ENCODE measurements at regions not wholly inside any gene's neighbourhood (a gene's known extent, or its start where the extent isn't known, plus 50 kb on each side); places are given as distances from the start of the nearest gene placed in this dataset.

- peak in 1 of 5 donors; percentile 31 for DNase-seq
- Histone ChIP-seq H3K9me3 (no peaks in the 10 kb centered on the region), H3K27ac (no peak overlapping the region), H3K27me3 (no peaks in the 10 kb centered on the region), H3K4me3 (no peak overlapping the region), H3K4me1 (ENCODE audit: insufficient read depth) (no peaks in the 10 kb centered on the region), H3K36me3 (no peaks in the 10 kb centered on the region)
- intact Hi-C loops (cut with DNase I): loop anchor here in 2 of 4 donors (10.0 kb wide), 1 partner anchor 232 kb away; no protein-coding TSS in a partner anchor
- TF ChIP-seq EP300 (IDR thresholded peaks at IDR 0.05): no peak
- TF ChIP-seq CTCF (IDR thresholded peaks at IDR 0.05): peak in 1 of 3 donors; percentile 26
- no peak for TF ChIP-seq POLR2A (IDR thresholded peaks at IDR 0.05)
- 3 to 6% (median 5%) methylated on average over 3 of the region's 3 CpGs for WGBS, 3 donors
These were observed 67.0 kb downstream of the CHRNA1 start for GRCh38 chr2:174697255-174697654.

GRCh38 chr2:174694920-174695319 lies 69.4 kb downstream of the CHRNA1 start:
- no peak overlapping the region for H3K27ac ChIP-seq
- DNase-seq: no peak
- no peaks in the 10 kb centered on the region for H3K9me3 ChIP-seq
- no peak for TF ChIP-seq EP300 (IDR thresholded peaks at IDR 0.05)
- no peak for TF ChIP-seq CTCF (IDR thresholded peaks at IDR 0.05)
- TF ChIP-seq POLR2A (IDR thresholded peaks at IDR 0.05): no peak
- H3K4me1 ChIP-seq (ENCODE audit: insufficient read depth): no peaks in the 10 kb centered on the region
- intact Hi-C loops (cut with DNase I): loop anchor here in 2 of 4 donors (10.0 kb wide), 1 partner anchor 230 kb away; no protein-coding TSS in a partner anchor
- H3K27me3 ChIP-seq: no peaks in the 10 kb centered on the region
- WGBS, 3 donors: 47 to 80% (median 61%) methylated on average over 2 of the region's 2 CpGs
- no peak overlapping the region for H3K4me3 ChIP-seq
- no peaks in the 10 kb centered on the region for H3K36me3 ChIP-seq

- no peak overlapping the region for H3K27ac ChIP-seq
- H3K9me3 ChIP-seq: no peaks in the 10 kb centered on the region
- no peaks in the 10 kb centered on the region for H3K36me3 ChIP-seq
- H3K4me1 ChIP-seq (ENCODE audit: insufficient read depth): no peaks in the 10 kb centered on the region
- no peak for DNase-seq
- intact Hi-C loops (cut with DNase I): loop anchor here in 2 of 4 donors (10.0 kb wide), 1 partner anchor 230 kb away; no protein-coding TSS in a partner anchor
- H3K4me3 ChIP-seq: no peak overlapping the region
- TF ChIP-seq POLR2A (IDR thresholded peaks at IDR 0.05): no peak
- TF ChIP-seq EP300 (IDR thresholded peaks at IDR 0.05): no peak
- no peak for TF ChIP-seq CTCF (IDR thresholded peaks at IDR 0.05)
- no peaks in the 10 kb centered on the region for H3K27me3 ChIP-seq
- WGBS, 3 donors: 88% methylated on average over 5 of the region's 5 CpGs
These were observed 69.9 kb downstream of the CHRNA1 start for GRCh38 chr2:174694196-174694878.

GRCh38 chr2:174693344-174693743 lies 70.9 kb downstream of the CHRNA1 start:
- H3K9me3 ChIP-seq: no peaks in the 10 kb centered on the region
- TF ChIP-seq POLR2A (IDR thresholded peaks at IDR 0.05) (no peak), EP300 (IDR thresholded peaks at IDR 0.05) (no peak)
- H3K4me1 ChIP-seq (ENCODE audit: insufficient read depth): no peaks in the 10 kb centered on the region
- H3K36me3 ChIP-seq: no peaks in the 10 kb centered on the region
- DNase-seq: no peak
- intact Hi-C loops (cut with DNase I): loop anchor here in 2 of 4 donors (10.0 kb wide), 1 partner anchor 229 kb away; no protein-coding TSS in a partner anchor
- H3K27ac ChIP-seq: no peak overlapping the region
- H3K27me3 ChIP-seq: no peaks in the 10 kb centered on the region
- no peak overlapping the region for H3K4me3 ChIP-seq
- 92 to 95% (median 92%) methylated on average over 5 of the region's 5 CpGs for WGBS, 3 donors
